GM12873 (cell line): ENCODE measurements at regions not wholly inside any gene's neighbourhood (a gene's known extent, or its start where the extent isn't known, plus 50 kb on each side); places are given as distances from the start of the nearest gene placed in this dataset.

Source experiments
- TF ChIP-seq, protein P1 (sequence below): IDR thresholded peaks from 2 replicates; pipeline ENCODE4 v1.5.1; 2012; ENCODE audit warnings: low read depth, mild to moderate bottlenecking, moderate library complexity, low read length, control low read depth; ENCODE audit not compliant: insufficient read depth; ENCODE audit errors: missing control alignments

DNA sequence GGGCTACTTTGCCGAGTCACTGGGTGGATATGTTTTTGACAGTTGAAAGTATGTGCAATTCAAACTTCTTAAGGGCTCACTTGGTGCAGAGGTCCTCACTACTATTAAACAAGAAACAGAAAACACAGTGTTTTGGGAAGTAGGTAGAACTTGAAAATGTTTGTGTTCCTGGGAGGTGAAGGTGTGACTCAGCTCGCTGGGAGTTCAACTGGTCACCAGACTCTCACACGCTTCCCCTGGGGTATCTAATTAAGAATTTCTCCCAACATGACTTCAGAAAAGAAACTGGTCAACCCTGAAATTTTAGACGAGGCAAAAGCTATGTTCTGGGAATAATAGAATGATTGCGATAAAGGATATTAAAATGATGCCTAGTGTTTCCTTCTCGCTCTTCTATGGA lies 1039.8 kb upstream of the SEMA6D start:
- TF ChIP-seq, protein P1, sequence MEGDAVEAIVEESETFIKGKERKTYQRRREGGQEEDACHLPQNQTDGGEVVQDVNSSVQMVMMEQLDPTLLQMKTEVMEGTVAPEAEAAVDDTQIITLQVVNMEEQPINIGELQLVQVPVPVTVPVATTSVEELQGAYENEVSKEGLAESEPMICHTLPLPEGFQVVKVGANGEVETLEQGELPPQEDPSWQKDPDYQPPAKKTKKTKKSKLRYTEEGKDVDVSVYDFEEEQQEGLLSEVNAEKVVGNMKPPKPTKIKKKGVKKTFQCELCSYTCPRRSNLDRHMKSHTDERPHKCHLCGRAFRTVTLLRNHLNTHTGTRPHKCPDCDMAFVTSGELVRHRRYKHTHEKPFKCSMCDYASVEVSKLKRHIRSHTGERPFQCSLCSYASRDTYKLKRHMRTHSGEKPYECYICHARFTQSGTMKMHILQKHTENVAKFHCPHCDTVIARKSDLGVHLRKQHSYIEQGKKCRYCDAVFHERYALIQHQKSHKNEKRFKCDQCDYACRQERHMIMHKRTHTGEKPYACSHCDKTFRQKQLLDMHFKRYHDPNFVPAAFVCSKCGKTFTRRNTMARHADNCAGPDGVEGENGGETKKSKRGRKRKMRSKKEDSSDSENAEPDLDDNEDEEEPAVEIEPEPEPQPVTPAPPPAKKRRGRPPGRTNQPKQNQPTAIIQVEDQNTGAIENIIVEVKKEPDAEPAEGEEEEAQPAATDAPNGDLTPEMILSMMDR: no peak

DNA sequence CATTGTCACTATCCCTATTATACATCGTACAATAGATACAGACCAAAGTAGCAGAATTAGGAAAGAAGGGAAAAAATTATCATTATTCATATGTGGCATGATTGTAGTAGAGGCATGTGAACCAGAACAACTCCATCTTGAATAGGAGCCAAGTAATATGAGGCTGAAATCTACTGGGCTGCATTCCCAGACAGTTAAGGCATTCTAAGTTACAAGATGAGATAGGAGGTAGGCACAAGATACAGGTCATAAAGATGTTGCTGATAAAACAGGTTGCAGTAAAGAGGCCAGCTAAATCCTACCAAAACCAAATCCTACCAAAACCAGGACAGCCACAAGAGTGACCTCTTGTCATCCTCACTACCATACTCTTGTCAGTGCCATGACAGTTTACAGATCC lies 1035.4 kb upstream of the SEMA6D start:
- TF ChIP-seq, protein P1: no peak

DNA sequence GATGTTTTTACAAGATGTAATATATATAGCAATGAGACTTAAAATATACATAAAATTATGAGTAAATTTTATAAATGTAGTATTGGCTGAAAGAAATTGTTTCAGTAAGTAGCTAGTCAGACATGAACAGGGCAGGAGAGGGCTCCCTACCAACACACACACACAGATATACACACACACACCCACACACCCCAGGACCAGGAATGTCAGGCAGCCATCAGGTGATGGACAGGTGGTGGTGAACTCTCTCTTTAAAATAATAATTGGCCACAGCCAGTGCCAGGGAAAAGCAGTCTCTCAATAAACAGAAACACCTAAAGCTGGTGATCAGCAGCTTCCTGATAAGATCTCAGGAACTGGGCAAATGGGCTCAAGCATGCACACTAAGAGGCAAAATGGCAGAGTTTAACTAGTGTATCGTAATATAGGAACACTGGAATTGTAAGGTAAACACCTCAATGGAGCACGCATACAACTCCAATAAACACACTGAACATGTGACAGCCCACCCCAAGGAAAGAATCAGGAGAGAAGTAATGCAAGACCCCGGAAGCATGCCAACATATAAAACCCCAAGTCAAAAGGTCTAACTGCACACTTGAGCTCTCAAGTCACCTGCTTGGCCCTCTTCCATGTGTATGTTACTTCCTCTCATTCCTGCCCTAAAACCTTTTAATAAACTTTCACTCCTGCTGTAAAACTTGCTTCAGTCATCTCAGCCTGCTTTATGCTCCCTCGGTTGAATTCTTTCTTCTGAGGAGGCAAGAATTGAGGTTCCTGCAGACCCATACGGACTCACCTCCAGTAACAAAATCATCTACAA lies 1034.1 kb upstream of the SEMA6D start:
- TF ChIP-seq, protein P1: no peak

DNA sequence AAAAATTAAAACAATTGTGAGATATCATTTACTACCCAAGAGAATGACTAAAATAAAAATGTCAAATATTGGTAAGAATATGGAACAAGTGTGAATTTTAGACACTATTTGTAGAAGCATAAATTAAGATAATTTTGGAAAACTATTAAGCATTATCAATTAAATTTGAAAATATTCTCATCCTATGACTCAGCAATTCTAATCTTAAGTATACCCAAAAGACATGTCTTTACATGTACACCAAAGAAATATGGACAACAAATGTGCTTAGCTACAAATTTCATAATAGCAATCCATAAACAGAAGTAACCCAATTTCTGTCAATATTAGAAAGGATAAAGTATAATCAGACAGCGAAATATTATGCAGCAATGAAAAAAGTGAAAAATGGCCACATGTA lies 1032.2 kb upstream of the SEMA6D start:
- TF ChIP-seq, protein P1: no peak

DNA sequence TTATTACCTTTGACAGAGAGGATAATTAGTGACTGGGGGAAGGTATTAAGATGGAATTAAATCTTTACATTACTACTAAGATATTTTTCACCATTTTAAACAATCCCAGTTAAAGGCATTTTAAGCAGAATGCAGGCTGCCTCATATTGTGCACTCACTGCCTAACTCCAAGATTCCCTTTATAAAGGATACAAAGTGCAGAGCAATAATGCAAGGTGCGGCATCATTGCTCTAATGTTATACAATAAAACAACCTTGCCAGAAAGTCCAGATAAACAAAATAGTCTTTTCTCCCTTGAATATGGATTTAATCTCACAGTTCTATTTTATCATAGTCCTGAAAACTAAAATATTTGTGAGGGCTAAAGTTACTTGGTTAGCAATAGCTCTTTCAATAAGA lies 1031.6 kb upstream of the SEMA6D start:
- TF ChIP-seq, protein P1: no peak

DNA sequence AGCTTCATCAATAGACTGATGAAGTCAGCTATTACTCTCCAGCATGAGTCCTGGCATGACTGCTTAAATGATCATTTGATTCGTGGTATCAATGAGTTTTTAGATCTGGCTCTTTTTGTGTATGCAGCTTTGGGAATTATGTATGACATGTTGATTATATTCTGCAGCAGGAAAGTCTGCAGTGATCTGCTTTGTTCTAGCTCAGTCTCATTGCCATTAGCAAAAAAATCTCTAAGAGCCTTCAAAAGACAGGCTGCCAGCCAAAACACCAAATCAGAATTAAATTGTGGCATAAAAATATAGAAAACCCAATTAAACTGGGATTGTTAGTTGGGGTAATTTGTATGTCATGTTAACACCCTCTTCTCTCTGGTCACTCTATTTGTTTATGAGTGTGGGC lies 1021.0 kb upstream of the SEMA6D start:
- TF ChIP-seq, protein P1: no peak

DNA sequence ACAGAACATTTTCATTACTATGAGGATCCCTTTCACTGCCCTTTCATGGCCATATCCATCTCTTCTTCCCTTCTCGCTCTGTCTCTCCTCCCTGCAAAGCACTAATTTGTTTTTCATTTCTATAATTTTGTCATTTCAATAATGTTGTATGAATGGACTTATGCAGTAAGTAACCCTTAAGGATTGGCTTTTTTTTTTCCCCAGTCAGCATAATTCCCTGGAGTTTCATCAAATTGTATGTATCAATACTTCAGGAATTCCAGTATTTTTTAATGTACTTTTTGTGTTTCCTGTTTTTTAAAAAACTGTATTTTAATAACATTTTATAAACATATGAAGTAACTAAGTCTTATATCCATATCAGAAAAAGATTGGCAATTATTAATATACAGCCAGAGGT lies 1016.0 kb upstream of the SEMA6D start:
- TF ChIP-seq, protein P1: no peak
